ENCODE measurements at regions not wholly inside any gene's neighbourhood (a gene's known extent, or its start where the extent isn't known, plus 50 kb on each side); places are given as distances from the start of the nearest gene placed in this dataset.

GRCh38 chr2:219692521-219692920 is 65.1 kb downstream of the SLC4A3 start:
- no peak for TF ChIP-seq CTCF (IDR thresholded peaks at IDR 0.05)
- intact Hi-C loops (cut with DNase I): no loop called here
- H3K4me3 ChIP-seq: no peak overlapping the region
- H3K27ac ChIP-seq: no peak overlapping the region
- DNase-seq (no peak), ATAC-seq (no peak)
- H3K27me3 ChIP-seq: peaks cover 0 to 23% of the 10 kb centered on the region in 2 donors
- H3K4me1 ChIP-seq: no peaks in the 10 kb centered on the region
- no peaks in the 10 kb centered on the region for H3K9me3 ChIP-seq
- H3K36me3 ChIP-seq: no peaks in the 10 kb centered on the region

GRCh38 chr2:219695145-219695709 is 67.8 kb downstream of the SLC4A3 start:
- no peaks in the 10 kb centered on the region for H3K36me3 ChIP-seq
- intact Hi-C loops (cut with DNase I): no loop called here
- no peaks in the 10 kb centered on the region for H3K4me1 ChIP-seq
- no peaks in the 10 kb centered on the region for H3K9me3 ChIP-seq
- no peak overlapping the region for H3K4me3 ChIP-seq
- DNase-seq (no peak), ATAC-seq (peak; percentile 19)
- no peak overlapping the region for H3K27ac ChIP-seq
- no peak for TF ChIP-seq CTCF (IDR thresholded peaks at IDR 0.05)
- peaks cover 0 to 33% of the 10 kb centered on the region in 2 donors for H3K27me3 ChIP-seq

DNA sequence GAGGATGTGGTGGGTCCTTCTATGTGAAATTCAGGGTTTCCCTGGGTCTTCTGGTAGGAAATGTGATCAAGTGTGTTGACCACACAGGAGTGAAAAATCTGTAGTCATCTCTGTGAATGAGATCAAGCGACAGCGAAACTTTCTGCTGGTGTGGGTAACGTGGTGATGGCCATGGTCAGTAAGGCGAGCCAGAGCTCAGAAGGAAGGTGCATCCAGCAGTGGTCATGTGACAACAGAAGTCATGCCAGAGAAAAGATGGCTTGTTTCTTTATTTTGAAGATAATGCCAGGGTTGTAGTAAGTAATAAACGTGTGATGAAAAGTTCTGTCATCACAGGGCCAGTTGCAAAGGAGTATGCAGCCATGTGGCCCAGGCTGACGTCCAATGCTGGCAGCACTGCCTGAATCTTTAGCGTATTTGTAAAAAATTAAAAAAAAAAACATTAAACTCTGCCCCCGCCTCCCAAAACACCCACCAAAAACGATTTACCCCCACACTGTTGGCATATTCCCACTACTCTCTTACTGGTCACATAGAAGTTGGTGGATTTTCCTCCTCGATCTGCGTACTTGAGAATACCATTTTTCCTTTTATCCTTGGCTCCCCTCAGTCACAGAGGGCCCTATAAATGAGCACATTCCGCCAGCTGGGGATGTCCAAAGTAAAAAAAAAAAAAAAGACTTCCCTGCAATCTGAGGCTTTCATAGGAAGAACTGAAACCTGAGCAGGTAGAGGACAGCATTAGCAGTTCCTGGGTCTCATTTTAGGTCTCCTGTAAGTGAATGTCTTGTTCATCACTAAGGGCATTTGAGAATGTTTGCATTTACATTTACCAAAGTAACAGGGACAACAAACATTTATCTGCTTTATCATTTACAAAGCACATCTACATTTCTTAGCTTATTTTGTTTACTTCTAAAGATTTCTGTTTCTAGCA is 70.6 kb downstream of the SLC4A3 start:
- H3K27ac ChIP-seq: no peak overlapping the region
- H3K36me3 ChIP-seq: no peaks in the 10 kb centered on the region
- intact Hi-C loops (cut with DNase I): no loop called here
- DNase-seq (no peak), ATAC-seq (no peak)
- no peak for TF ChIP-seq CTCF (IDR thresholded peaks at IDR 0.05)
- peaks cover 0 to 20% of the 10 kb centered on the region in 2 donors for H3K27me3 ChIP-seq
- H3K9me3 ChIP-seq: no peaks in the 10 kb centered on the region
- no peak overlapping the region for H3K4me3 ChIP-seq
- H3K4me1 ChIP-seq: no peaks in the 10 kb centered on the region

- intact Hi-C loops (cut with DNase I): no loop called here
- no peak for TF ChIP-seq CTCF (IDR thresholded peaks at IDR 0.05)
- Histone ChIP-seq H3K36me3 (no peaks in the 10 kb centered on the region), H3K4me1 (no peaks in the 10 kb centered on the region), H3K9me3 (no peaks in the 10 kb centered on the region), H3K27ac (no peak overlapping the region), H3K27me3 (peaks cover 0 to 20% of the 10 kb centered on the region in 2 donors), H3K4me3 (no peak overlapping the region)
- no peak for ATAC-seq
- no peak for DNase-seq
Measured at GRCh38 chr2:219698748-219699439, 71.5 kb downstream of the SLC4A3 start.

DNA sequence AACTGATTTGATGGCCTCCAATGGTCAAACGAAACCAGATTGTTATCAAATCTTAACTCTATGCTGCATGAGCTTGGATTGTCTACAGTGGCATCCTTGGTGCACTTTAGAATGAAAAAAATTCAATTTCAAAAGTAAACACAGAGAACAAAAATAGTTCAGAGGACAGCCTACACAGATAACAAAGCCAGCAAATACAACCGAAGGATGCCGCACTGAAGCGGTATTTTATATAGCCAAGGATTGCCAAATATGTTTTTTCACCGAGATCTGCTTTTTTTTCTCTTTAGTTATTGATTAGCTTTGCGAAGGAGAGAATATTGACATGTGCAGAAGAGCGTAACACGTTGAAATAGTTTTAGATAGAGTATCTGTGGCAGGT is 72.0 kb downstream of the SLC4A3 start:
- H3K27me3 ChIP-seq: peaks cover 0 to 22% of the 10 kb centered on the region in 2 donors
- ATAC-seq (no peak), DNase-seq (no peak)
- no peak overlapping the region for H3K27ac ChIP-seq
- no peaks in the 10 kb centered on the region for H3K4me1 ChIP-seq
- intact Hi-C loops (cut with DNase I): no loop called here
- no peak for TF ChIP-seq CTCF (IDR thresholded peaks at IDR 0.05)
- no peaks in the 10 kb centered on the region for H3K36me3 ChIP-seq
- no peak overlapping the region for H3K4me3 ChIP-seq
- no peaks in the 10 kb centered on the region for H3K9me3 ChIP-seq
